ENCODE measurements at regions not wholly inside any gene's neighbourhood (a gene's known extent, or its start where the extent isn't known, plus 50 kb on each side); places are given as distances from the start of the nearest gene placed in this dataset.

- Histone ChIP-seq H3K36me3 (ENCODE audit: control insufficient read depth, low read depth, low read length) (no peaks in the 10 kb centered on the region), H3K9me3 (ENCODE audit: control insufficient read depth, low read depth, low read length) (no peaks in the 10 kb centered on the region), H3K4me3 (ENCODE audit: low read length) (no peak overlapping the region), H3K4me1 (ENCODE audit: control insufficient read depth, low read depth, low read length) (no peaks in the 10 kb centered on the region), H3K9ac (ENCODE audit: low read length) (no peak overlapping the region), H3K27me3 (ENCODE audit: control insufficient read depth, insufficient read depth, low read length) (no peaks in the 10 kb centered on the region), H3K27ac (ENCODE audit: low read length) (no peak overlapping the region)
Observed at GRCh38 chr11:25319127-25319526, 822.3 kb downstream of the LUZP2 start.

- H3K4me1 ChIP-seq (ENCODE audit: control insufficient read depth, low read depth, low read length), result no peaks in the 10 kb centered on the region
- H3K27ac ChIP-seq (ENCODE audit: low read length), result no peak overlapping the region
- H3K9me3 ChIP-seq (ENCODE audit: control insufficient read depth, low read depth, low read length), result no peaks in the 10 kb centered on the region
- H3K36me3 ChIP-seq (ENCODE audit: control insufficient read depth, low read depth, low read length), result no peaks in the 10 kb centered on the region
- no peaks in the 10 kb centered on the region for H3K27me3 ChIP-seq (ENCODE audit: control insufficient read depth, insufficient read depth, low read length)
- H3K4me3 ChIP-seq (ENCODE audit: low read length), result no peak overlapping the region
- H3K9ac ChIP-seq (ENCODE audit: low read length), result no peak overlapping the region
Observed at GRCh38 chr11:25327656-25328055, 830.8 kb downstream of the LUZP2 start.

- H3K4me3 ChIP-seq (ENCODE audit: low read length), result no peak overlapping the region
- no peaks in the 10 kb centered on the region for H3K9me3 ChIP-seq (ENCODE audit: control insufficient read depth, low read depth, low read length)
- H3K27me3 ChIP-seq (ENCODE audit: control insufficient read depth, insufficient read depth, low read length), result no peaks in the 10 kb centered on the region
- no peaks in the 10 kb centered on the region for H3K36me3 ChIP-seq (ENCODE audit: control insufficient read depth, low read depth, low read length)
- no peak overlapping the region for H3K27ac ChIP-seq (ENCODE audit: low read length)
- no peaks in the 10 kb centered on the region for H3K4me1 ChIP-seq (ENCODE audit: control insufficient read depth, low read depth, low read length)
- no peak overlapping the region for H3K9ac ChIP-seq (ENCODE audit: low read length)
Observed at GRCh38 chr11:25339281-25339680, 842.4 kb downstream of the LUZP2 start.

- no peaks in the 10 kb centered on the region for H3K27me3 ChIP-seq (ENCODE audit: control insufficient read depth, insufficient read depth, low read length)
- no peaks in the 10 kb centered on the region for H3K36me3 ChIP-seq (ENCODE audit: control insufficient read depth, low read depth, low read length)
- no peaks in the 10 kb centered on the region for H3K9me3 ChIP-seq (ENCODE audit: control insufficient read depth, low read depth, low read length)
- H3K27ac ChIP-seq (ENCODE audit: low read length), result no peak overlapping the region
- no peak overlapping the region for H3K4me3 ChIP-seq (ENCODE audit: low read length)
- H3K9ac ChIP-seq (ENCODE audit: low read length), result no peak overlapping the region
- no peaks in the 10 kb centered on the region for H3K4me1 ChIP-seq (ENCODE audit: control insufficient read depth, low read depth, low read length)
Observed at GRCh38 chr11:25349537-25349936, 852.7 kb downstream of the LUZP2 start.

- Histone ChIP-seq H3K9ac (ENCODE audit: low read length) (no peak overlapping the region), H3K4me1 (ENCODE audit: control insufficient read depth, low read depth, low read length) (no peaks in the 10 kb centered on the region), H3K27ac (ENCODE audit: low read length) (no peak overlapping the region), H3K4me3 (ENCODE audit: low read length) (no peak overlapping the region), H3K36me3 (ENCODE audit: control insufficient read depth, low read depth, low read length) (no peaks in the 10 kb centered on the region), H3K27me3 (ENCODE audit: control insufficient read depth, insufficient read depth, low read length) (no peaks in the 10 kb centered on the region), H3K9me3 (ENCODE audit: control insufficient read depth, low read depth, low read length) (no peaks in the 10 kb centered on the region)
Observed at GRCh38 chr11:25350899-25351803, 854.3 kb downstream of the LUZP2 start.

GRCh38 chr11:25357133-25357532, 860.3 kb downstream of the LUZP2 start:
- no peaks in the 10 kb centered on the region for H3K36me3 ChIP-seq (ENCODE audit: control insufficient read depth, low read depth, low read length)
- H3K4me3 ChIP-seq (ENCODE audit: low read length), result no peak overlapping the region
- H3K27ac ChIP-seq (ENCODE audit: low read length), result no peak overlapping the region
- no peak overlapping the region for H3K9ac ChIP-seq (ENCODE audit: low read length)
- no peaks in the 10 kb centered on the region for H3K27me3 ChIP-seq (ENCODE audit: control insufficient read depth, insufficient read depth, low read length)
- H3K4me1 ChIP-seq (ENCODE audit: control insufficient read depth, low read depth, low read length), result no peaks in the 10 kb centered on the region
- no peaks in the 10 kb centered on the region for H3K9me3 ChIP-seq (ENCODE audit: control insufficient read depth, low read depth, low read length)

- H3K36me3 ChIP-seq (ENCODE audit: control insufficient read depth, low read depth, low read length), result no peaks in the 10 kb centered on the region
- H3K27ac ChIP-seq (ENCODE audit: low read length), result no peak overlapping the region
- H3K4me3 ChIP-seq (ENCODE audit: low read length), result no peak overlapping the region
- H3K4me1 ChIP-seq (ENCODE audit: control insufficient read depth, low read depth, low read length), result no peaks in the 10 kb centered on the region
- H3K9ac ChIP-seq (ENCODE audit: low read length), result no peak overlapping the region
- no peaks in the 10 kb centered on the region for H3K9me3 ChIP-seq (ENCODE audit: control insufficient read depth, low read depth, low read length)
- H3K27me3 ChIP-seq (ENCODE audit: control insufficient read depth, insufficient read depth, low read length), result no peaks in the 10 kb centered on the region
Observed at GRCh38 chr11:25377466-25377865, 880.6 kb downstream of the LUZP2 start.

- no peak overlapping the region for H3K27ac ChIP-seq (ENCODE audit: low read length)
- H3K27me3 ChIP-seq (ENCODE audit: control insufficient read depth, insufficient read depth, low read length), result no peaks in the 10 kb centered on the region
- H3K4me1 ChIP-seq (ENCODE audit: control insufficient read depth, low read depth, low read length), result peaks cover 3% of the 10 kb centered on the region
- no peaks in the 10 kb centered on the region for H3K36me3 ChIP-seq (ENCODE audit: control insufficient read depth, low read depth, low read length)
- no peak overlapping the region for H3K9ac ChIP-seq (ENCODE audit: low read length)
- H3K4me3 ChIP-seq (ENCODE audit: low read length), result no peak overlapping the region
- no peaks in the 10 kb centered on the region for H3K9me3 ChIP-seq (ENCODE audit: control insufficient read depth, low read depth, low read length)
Observed at GRCh38 chr11:25396847-25397246, 900.0 kb downstream of the LUZP2 start.

GRCh38 chr11:25408146-25408545, 911.3 kb downstream of the LUZP2 start:
- H3K4me1 ChIP-seq (ENCODE audit: control insufficient read depth, low read depth, low read length), result no peaks in the 10 kb centered on the region
- H3K4me3 ChIP-seq (ENCODE audit: low read length), result no peak overlapping the region
- H3K9ac ChIP-seq (ENCODE audit: low read length), result no peak overlapping the region
- no peaks in the 10 kb centered on the region for H3K27me3 ChIP-seq (ENCODE audit: control insufficient read depth, insufficient read depth, low read length)
- H3K9me3 ChIP-seq (ENCODE audit: control insufficient read depth, low read depth, low read length), result no peaks in the 10 kb centered on the region
- H3K27ac ChIP-seq (ENCODE audit: low read length), result no peak overlapping the region
- no peaks in the 10 kb centered on the region for H3K36me3 ChIP-seq (ENCODE audit: control insufficient read depth, low read depth, low read length)

GRCh38 chr11:25415793-25416192, 916.1 kb upstream of the ANO3 start:
- H3K9ac ChIP-seq (ENCODE audit: low read length), result no peak overlapping the region
- no peaks in the 10 kb centered on the region for H3K9me3 ChIP-seq (ENCODE audit: control insufficient read depth, low read depth, low read length)
- H3K4me3 ChIP-seq (ENCODE audit: low read length), result no peak overlapping the region
- H3K36me3 ChIP-seq (ENCODE audit: control insufficient read depth, low read depth, low read length), result no peaks in the 10 kb centered on the region
- no peak overlapping the region for H3K27ac ChIP-seq (ENCODE audit: low read length)
- no peaks in the 10 kb centered on the region for H3K4me1 ChIP-seq (ENCODE audit: control insufficient read depth, low read depth, low read length)
- H3K27me3 ChIP-seq (ENCODE audit: control insufficient read depth, insufficient read depth, low read length), result no peaks in the 10 kb centered on the region

- no peaks in the 10 kb centered on the region for H3K27me3 ChIP-seq (ENCODE audit: control insufficient read depth, insufficient read depth, low read length)
- no peak overlapping the region for H3K4me3 ChIP-seq (ENCODE audit: low read length)
- no peaks in the 10 kb centered on the region for H3K9me3 ChIP-seq (ENCODE audit: control insufficient read depth, low read depth, low read length)
- H3K27ac ChIP-seq (ENCODE audit: low read length), result no peak overlapping the region
- no peak overlapping the region for H3K9ac ChIP-seq (ENCODE audit: low read length)
- no peaks in the 10 kb centered on the region for H3K36me3 ChIP-seq (ENCODE audit: control insufficient read depth, low read depth, low read length)
- no peaks in the 10 kb centered on the region for H3K4me1 ChIP-seq (ENCODE audit: control insufficient read depth, low read depth, low read length)
Observed at GRCh38 chr11:25423436-25424199, 908.3 kb upstream of the ANO3 start.

All from iPS-18a (cell line).